ENCODE measurements at regions not wholly inside any gene's neighbourhood (a gene's known extent, or its start where the extent isn't known, plus 50 kb on each side); places are given as distances from the start of the nearest gene placed in this dataset.
A peak's percentile ranks its signal among the peaks of the same experiment; 100 is the strongest.

GRCh38 chr2:150383587-150383986, 103.9 kb downstream of the RND3 start:
- no peak for TF ChIP-seq POLR2A (IDR thresholded peaks at IDR 0.05; ENCODE audit: low read depth, low read length)
- DNase-seq (ENCODE audit: insufficient read length, low spot score): no peak
- no peak for FAIRE-seq

GRCh38 chr2:150379166-150379565, 108.3 kb downstream of the RND3 start:
- DNase-seq (ENCODE audit: insufficient read length, low spot score): no peak
- TF ChIP-seq POLR2A (IDR thresholded peaks at IDR 0.05; ENCODE audit: low read depth, low read length): no peak
- FAIRE-seq: no peak

GRCh38 chr2:150378686-150379085, 108.8 kb downstream of the RND3 start:
- no peak for FAIRE-seq
- no peak for TF ChIP-seq POLR2A (IDR thresholded peaks at IDR 0.05; ENCODE audit: low read depth, low read length)
- no peak for DNase-seq (ENCODE audit: insufficient read length, low spot score)

- peak; percentile 41 for FAIRE-seq
- no peak for TF ChIP-seq POLR2A (IDR thresholded peaks at IDR 0.05; ENCODE audit: low read depth, low read length)
- no peak for DNase-seq (ENCODE audit: insufficient read length, low spot score)
These were observed 110.7 kb downstream of the RND3 start for GRCh38 chr2:150376553-150377335.

- FAIRE-seq (peak; percentile 27), DNase-seq (ENCODE audit: insufficient read length, low spot score) (no peak)
- TF ChIP-seq POLR2A (IDR thresholded peaks at IDR 0.05; ENCODE audit: low read depth, low read length): no peak
These were observed 112.1 kb downstream of the RND3 start for GRCh38 chr2:150375333-150375732.

GRCh38 chr2:150374492-150374891, 113.0 kb downstream of the RND3 start:
- FAIRE-seq (peak; percentile 6), DNase-seq (ENCODE audit: insufficient read length, low spot score) (no peak)
- no peak for TF ChIP-seq POLR2A (IDR thresholded peaks at IDR 0.05; ENCODE audit: low read depth, low read length)

GRCh38 chr2:150373374-150373773, 114.1 kb downstream of the RND3 start:
- FAIRE-seq (no peak), DNase-seq (ENCODE audit: insufficient read length, low spot score) (no peak)
- no peak for TF ChIP-seq POLR2A (IDR thresholded peaks at IDR 0.05; ENCODE audit: low read depth, low read length)

GRCh38 chr2:150371044-150371818, 116.2 kb downstream of the RND3 start:
- FAIRE-seq: peak; percentile 41

GRCh38 chr2:150370561-150370960, 116.9 kb downstream of the RND3 start:
- FAIRE-seq: no peak
- DNase-seq (ENCODE audit: insufficient read length, low spot score): no peak
- no peak for TF ChIP-seq POLR2A (IDR thresholded peaks at IDR 0.05; ENCODE audit: low read depth, low read length)

More at GRCh38 chr2:150371044-150371818, 116.2 kb downstream of the RND3 start:
- no peak for TF ChIP-seq POLR2A (IDR thresholded peaks at IDR 0.05; ENCODE audit: low read depth, low read length)
- no peak for DNase-seq (ENCODE audit: insufficient read length, low spot score)

GRCh38 chr2:150369862-150370261, 117.6 kb downstream of the RND3 start:
- DNase-seq (ENCODE audit: insufficient read length, low spot score) (no peak), FAIRE-seq (no peak)
- no peak for TF ChIP-seq POLR2A (IDR thresholded peaks at IDR 0.05; ENCODE audit: low read depth, low read length)

- no peak for TF ChIP-seq POLR2A (IDR thresholded peaks at IDR 0.05; ENCODE audit: low read depth, low read length)
- FAIRE-seq: no peak
- DNase-seq (ENCODE audit: insufficient read length, low spot score): no peak
These were observed 129.0 kb downstream of the RND3 start for GRCh38 chr2:150358468-150358807.

- TF ChIP-seq POLR2A (IDR thresholded peaks at IDR 0.05; ENCODE audit: low read depth, low read length): no peak
- no peak for FAIRE-seq
- DNase-seq (ENCODE audit: insufficient read length, low spot score): no peak
These were observed 129.5 kb downstream of the RND3 start for GRCh38 chr2:150357770-150358467.

- no peak for TF ChIP-seq POLR2A (IDR thresholded peaks at IDR 0.05; ENCODE audit: low read depth, low read length)
- FAIRE-seq (no peak), DNase-seq (ENCODE audit: insufficient read length, low spot score) (no peak)
These were observed 132.0 kb downstream of the RND3 start for GRCh38 chr2:150355440-150355839.

GRCh38 chr2:150353376-150353775, 134.1 kb downstream of the RND3 start:
- no peak for FAIRE-seq
- DNase-seq (ENCODE audit: insufficient read length, low spot score): no peak
- no peak for TF ChIP-seq POLR2A (IDR thresholded peaks at IDR 0.05; ENCODE audit: low read depth, low read length)
